HG02840 (cell line): ENCODE measurements at regions not wholly inside any gene's neighbourhood (a gene's known extent, or its start where the extent isn't known, plus 50 kb on each side); places are given as distances from the start of the nearest gene placed in this dataset.

Experiments
- ATAC-seq: cut with Tn5 transposase; IDR thresholded peaks from one replicate; pipeline ENCODE4 v1.9.1; 2021; ENCODE audit warnings: mild to moderate bottlenecking, moderate library complexity, moderate number of reproducible peaks; ENCODE audit not compliant: unreplicated experiment, low FRiP score

DNA sequence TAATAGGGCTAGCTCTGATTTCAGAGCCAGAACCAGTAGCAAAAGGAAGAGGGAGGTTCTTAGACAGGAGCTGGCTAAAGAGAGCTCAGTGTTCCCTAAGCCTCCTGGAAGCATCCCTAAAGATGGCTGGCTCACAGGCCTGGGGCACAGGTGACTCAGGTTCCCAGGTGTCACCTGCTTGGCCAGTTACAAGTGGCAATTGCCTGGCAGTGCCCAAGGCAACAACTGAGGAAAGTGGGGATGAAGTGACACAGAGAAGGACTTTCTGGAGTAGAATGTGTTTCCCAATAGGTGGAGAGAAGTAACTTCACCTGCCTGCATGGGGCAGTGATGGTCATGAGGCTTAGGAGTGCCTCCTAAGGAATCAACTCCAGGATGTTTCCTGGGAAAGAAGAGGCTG is 66.5 kb upstream of the EEPD1 start:
- no peak for ATAC-seq

GRCh38 chr7:36088553-36088952 is 64.5 kb upstream of the EEPD1 start:
- ATAC-seq, result no peak

GRCh38 chr7:36088966-36089365 is 64.1 kb upstream of the EEPD1 start:
- ATAC-seq, result no peak

DNA sequence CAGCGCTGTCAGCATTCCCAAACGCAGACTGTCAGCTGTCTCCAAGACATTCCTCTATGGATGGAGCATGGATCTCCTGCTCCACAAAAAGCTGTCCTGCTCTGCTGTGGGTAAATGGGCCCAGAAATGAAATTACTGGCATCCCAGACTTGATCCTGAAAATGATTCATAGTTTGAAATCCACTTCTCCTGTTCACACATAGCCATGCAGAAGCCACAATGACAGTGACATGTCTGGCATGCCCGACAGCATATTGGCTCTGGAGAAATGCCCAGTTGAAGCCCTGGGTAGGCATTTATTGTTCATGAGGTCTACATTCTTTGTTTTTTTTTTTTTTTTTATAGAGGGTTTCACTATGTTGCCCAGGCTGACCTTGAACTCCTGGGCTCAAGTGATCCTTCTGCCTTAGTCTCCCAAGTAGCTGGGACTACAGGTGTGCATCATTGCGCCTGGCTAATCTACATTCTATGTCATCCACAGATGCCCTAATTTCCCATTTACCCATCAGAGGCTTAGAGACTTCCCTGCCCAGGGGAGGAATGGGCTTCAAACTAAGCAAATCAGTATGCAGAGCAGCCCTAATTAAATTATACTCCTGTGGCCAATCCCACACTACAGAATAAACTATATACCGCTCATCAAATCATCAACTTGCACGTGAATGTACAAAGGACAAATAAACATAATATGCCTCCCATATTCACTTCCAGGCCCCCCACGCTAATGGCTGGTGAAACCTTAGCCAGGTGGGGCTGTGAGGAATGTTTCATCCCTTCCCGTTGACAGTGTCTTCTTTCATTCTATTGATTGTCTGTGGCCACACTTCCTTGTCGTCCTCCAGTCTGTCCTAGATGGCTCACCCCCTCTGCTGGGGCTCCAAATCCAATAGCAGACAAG is 61.8 kb upstream of the EEPD1 start:
- ATAC-seq, result no peak

GRCh38 chr7:36091874-36092176 is 61.2 kb upstream of the EEPD1 start:
- ATAC-seq, result no peak

GRCh38 chr7:36092221-36092771 is 60.8 kb upstream of the EEPD1 start:
- no peak for ATAC-seq

- no peak for ATAC-seq
Measured at GRCh38 chr7:36096460-36097095, 56.5 kb upstream of the EEPD1 start.

- no peak for ATAC-seq
Measured at GRCh38 chr7:36098096-36098495, 55.0 kb upstream of the EEPD1 start.

DNA sequence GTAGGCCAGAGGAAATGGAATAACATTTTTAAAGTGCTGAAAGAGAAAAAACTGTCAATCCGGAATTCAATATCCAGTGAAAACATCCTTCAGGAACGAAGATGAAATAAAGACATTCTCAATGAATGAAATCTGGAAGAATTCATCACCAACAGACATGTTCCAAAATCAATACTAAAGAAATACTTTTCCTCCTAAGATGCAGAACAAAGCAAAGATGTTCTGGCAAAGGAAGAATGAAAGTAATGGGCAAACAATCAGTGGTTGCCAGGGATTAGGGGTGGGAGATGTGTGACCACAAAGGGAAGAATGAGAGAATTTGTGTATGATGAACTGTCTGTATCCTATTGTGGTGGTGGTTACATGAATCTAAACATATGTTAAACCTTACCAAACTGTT is 52.8 kb upstream of the EEPD1 start:
- no peak for ATAC-seq

DNA sequence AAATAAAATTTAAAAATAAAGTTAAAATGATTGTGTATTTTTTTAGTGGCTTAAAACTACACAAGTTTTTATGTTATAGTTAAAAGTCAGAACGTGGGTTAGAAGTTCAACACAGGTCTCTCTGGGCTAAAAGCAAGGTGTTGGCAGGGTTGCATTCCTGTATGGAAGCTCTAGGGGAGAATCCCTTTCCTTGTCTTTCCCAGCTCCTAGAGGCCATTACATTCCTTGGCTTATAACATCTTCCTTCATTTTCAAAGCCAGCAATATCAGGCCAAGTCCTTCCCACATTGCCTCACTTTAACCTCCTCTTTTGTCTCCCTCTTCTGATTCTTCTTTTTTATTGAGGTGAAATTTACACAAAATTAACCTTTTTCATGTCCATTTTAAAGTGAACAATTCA is 52.4 kb upstream of the EEPD1 start:
- ATAC-seq, result no peak
